Stimulated activated CD8-positive, alpha-beta memory T cell treated with anti-CD3 and anti-CD28 coated beads, Interleukin-7, amount 100 ng/mL, for 1 hour (primary cell): ENCODE measurements at regions not wholly inside any gene's neighbourhood (a gene's known extent, or its start where the extent isn't known, plus 50 kb on each side); places are given as distances from the start of the nearest gene placed in this dataset.

Experiments
- DNase-seq, 2 donors: peaks; one replicate each; pipeline ENCODE4 v3.0.0-alpha.2; 2020; ENCODE audit warnings: low read depth in 2 of 2

GRCh38 chr5:8981016-8981415 lies 564.9 kb downstream of the SEMA5A start:
- no peak for DNase-seq

GRCh38 chr5:8981496-8981895 lies 564.4 kb downstream of the SEMA5A start:
- no peak for DNase-seq

- no peak for DNase-seq
Observed at GRCh38 chr5:8984386-8984785, 561.5 kb downstream of the SEMA5A start.
